Naive thymus-derived CD4-positive, alpha-beta T cell (primary cell): ENCODE measurements at regions not wholly inside any gene's neighbourhood (a gene's known extent, or its start where the extent isn't known, plus 50 kb on each side); places are given as distances from the start of the nearest gene placed in this dataset.

Experiments
- ATAC-seq: fragments of 150-1000 bp; cut with Tn5 transposase; 2 replicates; pipeline ENCODE4 v1.10.0; 2021; ENCODE audit warnings: mild to moderate bottlenecking, moderate library complexity
- CTCF ChIA-PET: fragments of 350-600 bp; sonication (Branson Sonifier 250); formaldehyde crosslinking; loops from one replicate; lab custom pipeline; 2021; ENCODE audit warnings: antibody characterized with exemption; lab: Charles Lee
- POLR2A ChIA-PET: fragments of 350-600 bp; sonication (Branson Sonifier 250); formaldehyde crosslinking; loops from one replicate; lab custom pipeline; 2021; ENCODE audit warnings: antibody characterized with exemption, inconsistent platforms; lab: Charles Lee
- DNase-seq, 9 donors: peaks; one replicate each; pipeline versions ENCODE4 v3.0.0 to v3.0.0-alpha.2; 2020 to 2022; ENCODE audit warnings: mixed read lengths in 1 of 9
- H3K27ac ChIP-seq: one replicate; pipeline ENCODE4 v1.7.0; 2013; ENCODE audit warnings: mild to moderate bottlenecking, low read depth, low read length, moderate library complexity
- H3K27me3 ChIP-seq, 2 donors: one replicate each; pipeline ENCODE4 v1.7.0; 2013; ENCODE audit warnings: low read length in 2 of 2, mild to moderate bottlenecking in 2 of 2, moderate library complexity in 2 of 2; ENCODE audit not compliant: control insufficient read depth in 2 of 2, insufficient read depth in 2 of 2
- H3K36me3 ChIP-seq, 3 experiments: 1 replicate in 2 of 3; 2 replicates in 1 of 3; pipeline ENCODE4 v1.7.0; 2013; ENCODE audit warnings: low read length in 3 of 3, mild to moderate bottlenecking in 3 of 3, moderate library complexity in 1 of 3; ENCODE audit not compliant: insufficient read depth in 3 of 3, control insufficient read depth in 2 of 3
- H3K4me1 ChIP-seq, 2 donors: one replicate each; pipeline ENCODE4 v1.7.0; 2013; ENCODE audit warnings: low read length in 2 of 2, mild to moderate bottlenecking in 2 of 2, moderate library complexity in 1 of 2; ENCODE audit not compliant: control insufficient read depth in 2 of 2, insufficient read depth in 2 of 2
- H3K4me3 ChIP-seq: 2 replicates; pipeline ENCODE4 v1.7.0; 2013; ENCODE audit warnings: mild to moderate bottlenecking, low read length
- H3K9me3 ChIP-seq, 3 experiments: 1 replicate in 2 of 3; 2 replicates in 1 of 3; pipeline ENCODE4 v1.7.0; 2013; ENCODE audit warnings: low read length in 3 of 3; ENCODE audit not compliant: control insufficient read depth in 2 of 3
- H3K27ac Mint-ChIP-seq, 9 donors: one replicate each; pipeline ENCODE4 v1.8.0; 2020 to 2022; ENCODE audit warnings: mixed read lengths in 9 of 9, mild to moderate bottlenecking in 8 of 9, moderate library complexity in 5 of 9, inconsistent platforms in 2 of 9
- H3K27me3 Mint-ChIP-seq, 5 donors: one replicate each; pipeline ENCODE4 v1.8.0; 2021 to 2022; ENCODE audit warnings: mixed read lengths in 5 of 5, mild to moderate bottlenecking in 1 of 5
- H3K36me3 Mint-ChIP-seq, 5 donors: one replicate each; pipeline ENCODE4 v1.8.0; 2020 to 2022; ENCODE audit warnings: mixed read lengths in 5 of 5, mild to moderate bottlenecking in 3 of 5, inconsistent platforms in 1 of 5
- H3K4me1 Mint-ChIP-seq, 7 donors: one replicate each; pipeline ENCODE4 v1.8.0; 2020 to 2022; ENCODE audit warnings: mixed read lengths in 7 of 7, mild to moderate bottlenecking in 3 of 7, inconsistent platforms in 1 of 7
- H3K4me3 Mint-ChIP-seq, 10 donors: one replicate each; pipeline ENCODE4 v1.8.0; 2020 to 2022; ENCODE audit warnings: mild to moderate bottlenecking in 10 of 10, mixed read lengths in 10 of 10, moderate library complexity in 6 of 10, inconsistent platforms in 2 of 10
- H3K9me3 Mint-ChIP-seq, 11 donors: one replicate each; pipeline ENCODE4 v1.8.0; 2020 to 2022; ENCODE audit warnings: mixed read lengths in 11 of 11, mild to moderate bottlenecking in 4 of 11, inconsistent platforms in 1 of 11, moderate library complexity in 1 of 11
- intact Hi-C, 2 donors: fragments of 100-400 bp; cut with micrococcal nuclease; formaldehyde crosslinking; loops; one replicate each; pipeline ENCODE4 v1.15.1; 2023

DNA sequence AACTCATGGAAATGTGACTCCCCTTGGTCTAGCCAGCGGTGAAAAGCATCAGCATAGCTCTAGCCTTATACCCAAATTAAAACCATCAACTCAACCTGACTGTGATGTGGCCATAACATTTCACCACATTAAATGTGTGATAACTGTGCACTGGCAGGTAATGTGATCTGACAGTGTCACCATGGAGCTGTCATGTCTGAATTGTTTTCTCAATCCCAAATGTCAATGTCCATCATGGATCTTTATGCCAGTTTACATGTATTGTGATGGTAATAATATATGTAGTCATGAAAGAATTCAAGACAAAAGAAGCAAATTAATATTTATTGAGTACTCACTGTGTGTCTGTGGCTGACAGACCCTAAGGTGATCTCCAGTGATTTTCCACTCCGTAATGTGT, 213.4 kb upstream of the EOMES start:
- no peak for DNase-seq
- Mint-ChIP-seq H3K27me3 (peaks cover 0 to 3% (median 0%) of the 10 kb centered on the region in 5 donors), H3K36me3 (peaks cover 0 to 7% (median 0%) of the 10 kb centered on the region in 5 donors), H3K4me1 (peaks cover 4 to 22% (median 9%) of the 10 kb centered on the region in 7 donors), H3K4me3 (no peak overlapping the region), H3K9me3 (peaks cover 0 to 5% (median 0%) of the 10 kb centered on the region in 11 donors), H3K27ac (no peak overlapping the region)
- ChIA-PET CTCF (interaction anchor here (0.9 kb wide), 1 partner anchor 9 kb away, joined by 4 read pairs; no protein-coding TSS in a partner anchor), POLR2A (no interaction called here)
- Histone ChIP-seq H3K27me3 (no peaks in the 10 kb centered on the region), H3K4me1 (peaks cover 0 to 5% of the 10 kb centered on the region in 2 donors), H3K9me3 (no peaks in the 10 kb centered on the region), H3K36me3 (no peaks in the 10 kb centered on the region), H3K4me3 (no peak overlapping the region), H3K27ac (no peak overlapping the region)
- intact Hi-C loops, result no loop called here
- ATAC-seq, result no peak

DNA sequence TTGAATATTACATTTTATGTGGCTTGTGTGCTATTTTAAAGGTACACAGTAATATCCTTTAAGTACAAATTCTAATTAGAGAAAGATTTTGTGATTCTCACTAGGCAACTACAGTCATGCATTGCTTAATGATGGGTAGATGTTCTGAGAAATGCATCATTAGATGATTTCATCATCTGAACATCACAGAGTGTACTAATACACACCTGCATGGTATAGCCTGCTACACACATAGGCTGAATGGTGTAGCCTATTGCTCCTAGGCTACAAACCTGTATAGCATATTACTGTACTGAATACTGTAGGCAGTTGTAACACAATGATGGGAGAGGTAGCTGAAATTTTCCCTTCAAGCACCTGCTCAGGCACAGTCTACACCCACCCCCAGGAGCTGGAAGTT, 217.4 kb upstream of the EOMES start:
- H3K27me3 ChIP-seq, result no peaks in the 10 kb centered on the region
- H3K9me3 ChIP-seq, result no peaks in the 10 kb centered on the region
- ChIA-PET CTCF (interaction anchor here (0.6 kb wide), 1 partner anchor 228 kb away, joined by 3 read pairs; no protein-coding TSS in a partner anchor), POLR2A (no interaction called here)
- DNase-seq, result no peak
- H3K27me3 Mint-ChIP-seq, result peaks cover 0 to 3% (median 0%) of the 10 kb centered on the region in 5 donors
- no peak for ATAC-seq
- no peak overlapping the region for H3K27ac ChIP-seq
- peaks cover 0 to 3% (median 0%) of the 10 kb centered on the region in 5 donors for H3K36me3 Mint-ChIP-seq
- H3K4me3 Mint-ChIP-seq, result no peak overlapping the region
- H3K36me3 ChIP-seq, result no peaks in the 10 kb centered on the region
- H3K4me3 ChIP-seq, result no peak overlapping the region
- peaks cover 0 to 5% of the 10 kb centered on the region in 2 donors for H3K4me1 ChIP-seq
- peaks cover 5 to 25% (median 13%) of the 10 kb centered on the region in 7 donors for H3K4me1 Mint-ChIP-seq
- intact Hi-C loops, result no loop called here
- peaks cover 0 to 2% (median 0%) of the 10 kb centered on the region in 11 donors for H3K9me3 Mint-ChIP-seq
- no peak overlapping the region for H3K27ac Mint-ChIP-seq

DNA sequence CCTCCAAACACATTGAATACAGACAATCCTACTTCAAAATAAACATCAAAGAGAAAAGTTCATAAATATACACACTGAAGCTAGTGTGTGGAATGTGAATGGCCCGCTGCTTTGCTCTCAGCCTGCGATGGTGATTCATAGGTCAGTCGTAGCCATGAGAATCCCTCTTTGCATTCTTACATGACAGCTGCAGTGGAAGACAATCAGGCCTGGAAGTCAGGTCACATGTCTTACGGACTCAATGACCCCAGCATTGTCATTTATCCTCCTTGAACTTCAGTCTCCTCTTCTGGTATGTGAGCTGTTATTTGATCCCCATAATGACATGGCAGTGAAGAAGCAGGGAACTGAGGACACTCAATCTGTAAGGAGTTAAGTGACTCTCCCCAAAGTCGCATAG, 217.8 kb upstream of the EOMES start:
- no peaks in the 10 kb centered on the region for H3K27me3 ChIP-seq
- no peak for DNase-seq
- intact Hi-C loops, result loop anchor here in 1 of 2 donors (5.0 kb wide), 1 partner anchor 218 kb away; the partner anchor contains the start of gene EOMES
- peaks cover 0 to 5% of the 10 kb centered on the region in 2 donors for H3K4me1 ChIP-seq
- H3K9me3 Mint-ChIP-seq, result peaks cover 0 to 2% (median 0%) of the 10 kb centered on the region in 11 donors
- CTCF ChIA-PET, result interaction anchor here (0.6 kb wide), 1 partner anchor 228 kb away, joined by 3 read pairs; no protein-coding TSS in a partner anchor
- no peak overlapping the region for H3K4me3 ChIP-seq
- H3K4me1 Mint-ChIP-seq, result peaks cover 5 to 25% (median 13%) of the 10 kb centered on the region in 7 donors
- H3K27ac Mint-ChIP-seq, result peak overlapping the region in 1 of 9 donors; percentile 81
- H3K4me3 Mint-ChIP-seq, result no peak overlapping the region
- H3K27me3 Mint-ChIP-seq, result peaks cover 0 to 3% (median 0%) of the 10 kb centered on the region in 5 donors
- H3K36me3 ChIP-seq, result no peaks in the 10 kb centered on the region
- peaks cover 0 to 3% (median 0%) of the 10 kb centered on the region in 5 donors for H3K36me3 Mint-ChIP-seq
- ATAC-seq, result no peak
- H3K9me3 ChIP-seq, result no peaks in the 10 kb centered on the region
- H3K27ac ChIP-seq, result no peak overlapping the region
- POLR2A ChIA-PET, result no interaction called here

DNA sequence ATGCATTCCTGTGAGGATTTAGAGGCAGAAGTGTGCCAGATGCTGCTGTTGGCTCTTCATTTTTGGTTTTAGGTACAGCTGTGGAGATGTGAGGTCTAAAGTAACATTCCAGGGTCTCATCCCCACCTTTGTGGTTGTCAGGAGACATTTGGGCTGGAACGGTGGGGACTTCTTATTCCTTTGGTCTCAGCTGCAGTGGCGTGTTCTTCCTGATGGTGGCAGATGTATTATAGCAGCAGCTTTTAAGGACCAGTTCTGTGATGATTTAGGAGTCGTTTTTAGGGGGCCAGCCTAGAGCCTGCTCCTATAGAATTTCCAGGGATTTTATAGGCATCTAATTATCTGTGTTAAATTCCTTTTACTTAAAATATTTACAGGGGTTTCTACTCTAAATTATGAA, 221.0 kb upstream of the EOMES start:
- POLR2A ChIA-PET, result interaction anchor here (0.8 kb wide), 1 partner anchor 62 kb away, joined by 3 read pairs; no protein-coding TSS in a partner anchor
- CTCF ChIA-PET, result interaction anchor here (0.8 kb wide), 1 partner anchor 165 kb away, joined by 3 read pairs; no protein-coding TSS in a partner anchor
- DNase-seq (peak in 3 of 9 donors; percentile 2 to 12 (median 3)), ATAC-seq (no peak)
- Mint-ChIP-seq H3K9me3 (peaks cover 0 to 2% (median 0%) of the 10 kb centered on the region in 11 donors), H3K36me3 (peaks cover 0 to 3% (median 0%) of the 10 kb centered on the region in 5 donors), H3K4me3 (no peak overlapping the region), H3K4me1 (peaks cover 0 to 12% (median 4%) of the 10 kb centered on the region in 7 donors), H3K27ac (no peak overlapping the region), H3K27me3 (no peaks in the 10 kb centered on the region)
- intact Hi-C loops, result loop anchor here in 1 of 2 donors (1.0 to 5.0 kb wide), 2 partner anchors 221 to 343 kb away; partner anchors contain the start of gene EOMES
- no peaks in the 10 kb centered on the region for H3K27me3 ChIP-seq
- H3K36me3 ChIP-seq, result no peaks in the 10 kb centered on the region
- no peak overlapping the region for H3K27ac ChIP-seq
- no peaks in the 10 kb centered on the region for H3K4me1 ChIP-seq
- H3K9me3 ChIP-seq, result no peaks in the 10 kb centered on the region
- H3K4me3 ChIP-seq, result no peak overlapping the region

DNA sequence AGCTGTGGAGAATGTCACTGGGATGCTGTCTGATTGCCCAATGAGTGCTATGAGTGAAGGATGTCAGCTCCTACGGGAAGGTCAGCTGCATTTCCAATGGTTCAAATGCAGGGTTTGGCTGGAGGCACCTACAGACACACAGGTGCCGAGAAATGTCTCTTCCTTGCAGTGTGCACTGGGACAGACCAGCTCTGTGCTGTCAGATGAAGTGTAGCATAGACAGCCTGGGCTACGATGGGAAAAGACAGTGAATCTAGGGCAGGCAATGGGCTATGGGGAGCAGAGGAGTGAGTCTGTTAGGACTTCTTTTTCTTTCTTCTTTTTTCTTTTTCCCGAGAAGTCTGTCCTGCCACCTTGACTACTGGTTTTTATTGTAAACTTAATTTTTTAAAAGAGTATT, 223.1 kb upstream of the EOMES start:
- no peak overlapping the region for H3K4me3 ChIP-seq
- DNase-seq, result no peak
- intact Hi-C loops, result no loop called here
- ChIA-PET POLR2A (interaction anchor here (0.5 kb wide), 1 partner anchor 96 kb away, joined by 3 read pairs; no protein-coding TSS in a partner anchor), CTCF (no interaction called here)
- no peak overlapping the region for H3K4me3 Mint-ChIP-seq
- H3K27me3 Mint-ChIP-seq, result no peaks in the 10 kb centered on the region
- H3K36me3 ChIP-seq, result no peaks in the 10 kb centered on the region
- H3K27me3 ChIP-seq, result no peaks in the 10 kb centered on the region
- no peaks in the 10 kb centered on the region for H3K4me1 ChIP-seq
- no peak overlapping the region for H3K27ac Mint-ChIP-seq
- no peak overlapping the region for H3K27ac ChIP-seq
- peaks cover 0 to 11% (median 8%) of the 10 kb centered on the region in 11 donors for H3K9me3 Mint-ChIP-seq
- H3K4me1 Mint-ChIP-seq, result peaks cover 0 to 9% (median 4%) of the 10 kb centered on the region in 7 donors
- ATAC-seq, result no peak
- H3K36me3 Mint-ChIP-seq, result peaks cover 0 to 6% (median 3%) of the 10 kb centered on the region in 5 donors
- H3K9me3 ChIP-seq, result no peaks in the 10 kb centered on the region

DNA sequence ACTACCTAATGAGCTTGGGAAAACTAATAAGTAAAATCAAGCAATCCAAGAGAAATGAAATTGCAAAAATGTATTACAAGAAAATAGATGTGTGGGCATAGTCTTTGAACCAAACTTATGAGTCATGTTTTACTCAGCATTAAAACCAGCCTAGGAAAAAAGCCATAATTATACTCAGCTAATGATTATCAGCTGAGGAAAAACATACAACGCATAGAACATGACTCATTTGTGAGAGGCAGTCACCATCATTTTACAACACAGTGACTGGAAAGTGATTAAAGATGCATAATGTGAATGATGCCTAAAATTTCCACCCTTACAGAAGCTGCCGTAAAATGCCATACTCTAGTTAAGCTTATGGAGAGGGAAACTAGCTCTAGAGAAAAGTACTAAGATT, 238.0 kb upstream of the EOMES start:
- no peak overlapping the region for H3K4me3 Mint-ChIP-seq
- Histone ChIP-seq H3K4me1 (no peaks in the 10 kb centered on the region), H3K9me3 (no peaks in the 10 kb centered on the region), H3K4me3 (no peak overlapping the region), H3K27ac (no peak overlapping the region), H3K36me3 (no peaks in the 10 kb centered on the region), H3K27me3 (no peaks in the 10 kb centered on the region)
- ATAC-seq (no peak), DNase-seq (no peak)
- ChIA-PET POLR2A (no interaction called here), CTCF (interaction anchor here (0.7 kb wide), 1 partner anchor 11 kb away, joined by 4 read pairs; no protein-coding TSS in a partner anchor)
- no peaks in the 10 kb centered on the region for H3K27me3 Mint-ChIP-seq
- H3K4me1 Mint-ChIP-seq, result peaks cover 0 to 7% (median 4%) of the 10 kb centered on the region in 7 donors
- intact Hi-C loops, result no loop called here
- no peak overlapping the region for H3K27ac Mint-ChIP-seq
- peaks cover 0 to 5% (median 3%) of the 10 kb centered on the region in 5 donors for H3K36me3 Mint-ChIP-seq
- H3K9me3 Mint-ChIP-seq, result peaks cover 0 to 8% (median 4%) of the 10 kb centered on the region in 11 donors
